H9 (cell line): ENCODE measurements at regions not wholly inside any gene's neighbourhood (a gene's known extent, or its start where the extent isn't known, plus 50 kb on each side); places are given as distances from the start of the nearest gene placed in this dataset.
A peak's percentile ranks its signal among the peaks of the same experiment; 100 is the strongest.

Experiments
- DNase-seq: peaks from one replicate; pipeline ENCODE4 v3.0.0-alpha.2; 2017
- H2AFZ ChIP-seq: one replicate; pipeline ENCODE4 v1.6.1; 2013; ENCODE audit warnings: mild to moderate bottlenecking, low read length, control low read depth, moderate library complexity
- H2AK5ac ChIP-seq: 2 replicates; pipeline ENCODE4 v1.6.1; 2013; ENCODE audit warnings: low read length, control low read depth, mixed read lengths; ENCODE audit not compliant: insufficient read length
- H2BK120ac ChIP-seq: one replicate; pipeline ENCODE4 v1.6.1; 2013; ENCODE audit warnings: low read depth, mild to moderate bottlenecking, low read length, control low read depth, inconsistent platforms; ENCODE audit not compliant: poor library complexity, severe bottlenecking
- H2BK12ac ChIP-seq: 2 replicates; pipeline ENCODE4 v1.6.1; 2013; ENCODE audit warnings: low read length, control low read depth, mixed read lengths, low read depth; ENCODE audit not compliant: insufficient read length
- H2BK15ac ChIP-seq: 2 replicates; pipeline ENCODE4 v1.6.1; 2013; ENCODE audit warnings: low read depth, low read length, control low read depth
- H2BK20ac ChIP-seq: one replicate; pipeline ENCODE4 v1.6.1; 2013; ENCODE audit warnings: low read depth, mild to moderate bottlenecking, low read length, control low read depth, inconsistent platforms; ENCODE audit not compliant: poor library complexity, severe bottlenecking
- H2BK5ac ChIP-seq: 2 replicates; pipeline ENCODE4 v1.6.1; 2013; ENCODE audit warnings: low read length, control low read depth, mixed read lengths; ENCODE audit not compliant: insufficient read length
- H3K14ac ChIP-seq: 2 replicates; pipeline ENCODE4 v1.6.1; 2013; ENCODE audit warnings: low read length, control low read depth; ENCODE audit not compliant: insufficient read depth
- H3K18ac ChIP-seq: 2 replicates; pipeline ENCODE4 v1.6.1; 2013; ENCODE audit warnings: low read depth, mild to moderate bottlenecking, mixed read lengths, low read length, control low read depth; ENCODE audit not compliant: insufficient read length
- H3K23ac ChIP-seq: 2 replicates; pipeline ENCODE4 v1.6.1; 2013; ENCODE audit warnings: low read length, control low read depth, mixed read lengths, low read depth; ENCODE audit not compliant: insufficient read length
- H3K23me2 ChIP-seq: 2 replicates; pipeline ENCODE4 v1.6.1; 2013; ENCODE audit warnings: low read depth, mild to moderate bottlenecking, mixed read lengths, low read length, control low read depth; ENCODE audit not compliant: insufficient read length, poor library complexity, severe bottlenecking
- H3K27ac ChIP-seq: 2 replicates; pipeline ENCODE4 v1.5.1; 2013; ENCODE audit warnings: low read length, control low read depth, mixed read lengths, low read depth; ENCODE audit not compliant: insufficient read length
- H3K27me3 ChIP-seq: 2 replicates; pipeline ENCODE4 v1.6.1; 2013; ENCODE audit warnings: low read length, control low read depth, inconsistent platforms; ENCODE audit not compliant: insufficient read depth
- H3K4ac ChIP-seq: 2 replicates; pipeline ENCODE4 v1.6.1; 2013; ENCODE audit warnings: low read depth, mild to moderate bottlenecking, control low read depth, inconsistent platforms, low read length, moderate library complexity
- H3K4me1 ChIP-seq: 2 replicates; pipeline ENCODE4 v1.6.1; 2013; ENCODE audit warnings: low read length, control low read depth, inconsistent platforms; ENCODE audit not compliant: insufficient read depth
- H3K4me2 ChIP-seq: 2 replicates; pipeline ENCODE4 v1.6.1; 2013; ENCODE audit warnings: low read length, control low read depth, mixed read lengths; ENCODE audit not compliant: insufficient read length, insufficient read depth
- H3K56ac ChIP-seq: 2 replicates; pipeline ENCODE4 v1.6.1; 2013; ENCODE audit warnings: low read depth, mild to moderate bottlenecking, mixed read lengths, low read length, control low read depth; ENCODE audit not compliant: insufficient read length
- H3K79me1 ChIP-seq: 2 replicates; pipeline ENCODE4 v1.6.1; 2013; ENCODE audit warnings: low read depth, mild to moderate bottlenecking, moderate library complexity, low read length, control low read depth, inconsistent platforms; ENCODE audit not compliant: insufficient read depth, poor library complexity, severe bottlenecking
- H3K79me2 ChIP-seq: 2 replicates; pipeline ENCODE4 v1.6.1; 2013; ENCODE audit warnings: low read length, control low read depth, inconsistent platforms; ENCODE audit not compliant: insufficient read depth
- H3K9ac ChIP-seq: 2 replicates; pipeline ENCODE4 v1.6.1; 2013; ENCODE audit warnings: low read length, control low read depth, mixed read lengths; ENCODE audit not compliant: insufficient read length; ENCODE audit errors: extremely low read depth
- H3K9me3 ChIP-seq: one replicate; pipeline ENCODE4 v1.6.1; 2013; ENCODE audit warnings: low read depth, low read length, inconsistent platforms; ENCODE audit not compliant: control insufficient read depth
- H3T11ph ChIP-seq: one replicate; pipeline ENCODE4 v1.6.1; 2013; ENCODE audit warnings: mild to moderate bottlenecking, low read length, control low read depth, inconsistent platforms
- H4K20me1 ChIP-seq: one replicate; pipeline ENCODE4 v1.6.1; 2013; ENCODE audit not compliant: control insufficient read depth, insufficient read length, insufficient read depth
- H4K5ac ChIP-seq: 2 replicates; pipeline ENCODE4 v1.6.1; 2013; ENCODE audit warnings: low read depth, mild to moderate bottlenecking, mixed read lengths, low read length, control low read depth; ENCODE audit not compliant: insufficient read length
- H4K8ac ChIP-seq: replicated peaks from 2 replicates; pipeline ENCODE4 v1.6.1; 2013; ENCODE audit warnings: low read length, control low read depth, mixed read lengths, low read depth; ENCODE audit not compliant: insufficient read length
- H4K91ac ChIP-seq: 2 replicates; pipeline ENCODE4 v1.6.1; 2013; ENCODE audit warnings: low read depth, mild to moderate bottlenecking, moderate library complexity, mixed read lengths, low read length, control low read depth; ENCODE audit not compliant: insufficient read length
- H3K27ac Mint-ChIP-seq, 3 experiments: 2 replicates in 2 of 3; 3 replicates in 1 of 3; pipeline ENCODE4 v1.8.0; 2020 to 2021; ENCODE audit warnings: mixed read lengths in 3 of 3, mild to moderate bottlenecking in 1 of 3, moderate library complexity in 1 of 3
- H3K27me3 Mint-ChIP-seq: 2 replicates; pipeline ENCODE4 v1.8.0; 2021; ENCODE audit warnings: low read depth, mild to moderate bottlenecking, moderate library complexity, mixed read lengths
- H3K36me3 Mint-ChIP-seq, 3 experiments: 2 replicates in 2 of 3; 3 replicates in 1 of 3; pipeline ENCODE4 v1.8.0; 2020 to 2021; ENCODE audit warnings: low read depth in 3 of 3, mixed read lengths in 3 of 3; ENCODE audit not compliant: insufficient read depth in 1 of 3
- H3K4me1 Mint-ChIP-seq, 2 experiments: 2 replicates each; pipeline ENCODE4 v1.8.0; 2020; ENCODE audit warnings: mixed read lengths in 2 of 2
- H3K4me3 Mint-ChIP-seq, 2 experiments: 2 replicates in 1 of 2; 3 replicates in 1 of 2; pipeline ENCODE4 v1.8.0; 2020 to 2021; ENCODE audit warnings: mild to moderate bottlenecking in 2 of 2, mixed read lengths in 2 of 2, moderate library complexity in 1 of 2
- H3K9me3 Mint-ChIP-seq, 2 experiments: 2 replicates in 1 of 2; 3 replicates in 1 of 2; pipeline ENCODE4 v1.8.0; 2020; ENCODE audit warnings: mild to moderate bottlenecking in 2 of 2, mixed read lengths in 2 of 2, moderate library complexity in 1 of 2
- CTCF ChIP-seq: fragments of 200-600 bp; sonication (generic); conservative IDR thresholded peaks from 3 replicates; pipeline ENCODE4 v1.8.0; 2021; ENCODE audit warnings: antibody characterized with exemption, mild to moderate bottlenecking
- WGBS: extraction: QIAGEN DNeasy Blood & Tissue Kit; methylation state at CpG from one replicate; pipeline ENCODE4 v1.1.7; 2013; ENCODE audit warnings: missing lambda C conversion rate, low lambda C conversion rate, mixed read lengths; ENCODE audit not compliant: insufficient read length; ENCODE audit errors: extremely low coverage; 5-methylcytosine and 5-hydroxymethylcytosine counted together

GRCh38 chr2:240304746-240305161 is 130.7 kb upstream of the GPC1 start:
- Mint-ChIP-seq H3K4me3 (no peak overlapping the region), H3K9me3 (no peaks in the 10 kb centered on the region), H3K4me1 (peaks cover 9 to 13% of the 10 kb centered on the region in 2 experiments), H3K27me3 (no peaks in the 10 kb centered on the region; the same call in 1 of the 2 replicates), H3K36me3 (no peaks in the 10 kb centered on the region; a peak in 1 of 7 replicates), H3K27ac (peak overlapping the region in 2 of 3 experiments; percentile 13 to 45; a peak in 2 of 7 replicates)
- no peak overlapping the region for H3K18ac ChIP-seq
- H3K4ac ChIP-seq = no peak overlapping the region
- no peak overlapping the region for H2BK5ac ChIP-seq
- H3K4me1 ChIP-seq = no peaks in the 10 kb centered on the region
- H3K23me2 ChIP-seq = no peaks in the 10 kb centered on the region
- H4K5ac ChIP-seq = no peak overlapping the region
- no peak overlapping the region for H3K27ac ChIP-seq
- H2AK5ac ChIP-seq = no peak overlapping the region
- no peak overlapping the region for H4K8ac ChIP-seq
- no peaks in the 10 kb centered on the region for H3K9me3 ChIP-seq
- no peak for TF ChIP-seq CTCF
- H3K4me2 ChIP-seq = no peak overlapping the region
- H3K56ac ChIP-seq = no peak overlapping the region
- H2BK12ac ChIP-seq = no peak overlapping the region
- H3K9ac ChIP-seq = no peak overlapping the region
- no peak overlapping the region for H4K91ac ChIP-seq
- no peak overlapping the region for H2AFZ ChIP-seq
- no peak overlapping the region for H3K14ac ChIP-seq
- H3K27me3 ChIP-seq = no peaks in the 10 kb centered on the region
- H3K23ac ChIP-seq = no peak overlapping the region
- no CpG with 5 or more reads among the region's 12 CpGs for WGBS
- H3K79me1 ChIP-seq = no peaks in the 10 kb centered on the region
- H2BK15ac ChIP-seq = no peak overlapping the region
- no peak overlapping the region for H3T11ph ChIP-seq
- no peak overlapping the region for H2BK120ac ChIP-seq
- no peaks in the 10 kb centered on the region for H4K20me1 ChIP-seq
- H3K79me2 ChIP-seq = no peaks in the 10 kb centered on the region
- H2BK20ac ChIP-seq = no peak overlapping the region
- no peak for DNase-seq
